ENCODE measurements at regions not wholly inside any gene's neighbourhood (a gene's known extent, or its start where the extent isn't known, plus 50 kb on each side); places are given as distances from the start of the nearest gene placed in this dataset.

- DNase-seq (ENCODE audit: low read depth, low spot score) = no peak
Measured at GRCh38 chr10:88103576-88103975, 240.2 kb downstream of the PTEN start.

GRCh38 chr10:88104223-88104622 lies 240.8 kb downstream of the PTEN start:
- no peak for DNase-seq (ENCODE audit: low read depth, low spot score)
- H3K27ac ChIP-seq = no peak overlapping the region

More at GRCh38 chr10:88103576-88103975, 240.2 kb downstream of the PTEN start:
- H3K27ac ChIP-seq = no peak overlapping the region

GRCh38 chr10:88106366-88106765 lies 242.9 kb downstream of the PTEN start:
- no peak for DNase-seq (ENCODE audit: low read depth, low spot score)
- H3K27ac ChIP-seq = no peak overlapping the region

- H3K27ac ChIP-seq = no peak overlapping the region
- DNase-seq (ENCODE audit: low read depth, low spot score) = no peak
Measured at GRCh38 chr10:88107296-88108097, 244.1 kb downstream of the PTEN start.

- H3K27ac ChIP-seq = no peak overlapping the region
- DNase-seq (ENCODE audit: low read depth, low spot score) = no peak
Measured at GRCh38 chr10:88108115-88108610, 244.7 kb downstream of the PTEN start.

- H3K27ac ChIP-seq = peak overlapping the region; percentile 25
- no peak for DNase-seq (ENCODE audit: low read depth, low spot score)
Measured at GRCh38 chr10:88110355-88110754, 246.9 kb downstream of the PTEN start.

- no peak for DNase-seq (ENCODE audit: low read depth, low spot score)
- H3K27ac ChIP-seq = peak overlapping the region; percentile 25
Measured at GRCh38 chr10:88110822-88111221, 247.4 kb downstream of the PTEN start.

- H3K27ac ChIP-seq = no peak overlapping the region
Measured at GRCh38 chr10:88111294-88111693, 247.9 kb downstream of the PTEN start.

GRCh38 chr10:88113232-88113631 lies 249.8 kb downstream of the PTEN start:
- no peak overlapping the region for H3K27ac ChIP-seq
- DNase-seq (ENCODE audit: low read depth, low spot score) = no peak

More at GRCh38 chr10:88111294-88111693, 247.9 kb downstream of the PTEN start:
- no peak for DNase-seq (ENCODE audit: low read depth, low spot score)

GRCh38 chr10:88113657-88114272 lies 250.3 kb downstream of the PTEN start:
- no peak for DNase-seq (ENCODE audit: low read depth, low spot score)
- no peak overlapping the region for H3K27ac ChIP-seq

GRCh38 chr10:88114368-88114767 lies 250.9 kb downstream of the PTEN start:
- H3K27ac ChIP-seq = no peak overlapping the region
- DNase-seq (ENCODE audit: low read depth, low spot score) = no peak

- DNase-seq (ENCODE audit: low read depth, low spot score) = no peak
- no peak overlapping the region for H3K27ac ChIP-seq
Measured at GRCh38 chr10:88115407-88115806, 252.0 kb downstream of the PTEN start.

- H3K27ac ChIP-seq = peak overlapping the region; percentile 58
Measured at GRCh38 chr10:88115968-88116367, 252.5 kb downstream of the PTEN start.

GRCh38 chr10:88116481-88116880 lies 253.1 kb downstream of the PTEN start:
- H3K27ac ChIP-seq = peak overlapping the region; percentile 58
- DNase-seq (ENCODE audit: low read depth, low spot score) = peak; percentile 36

More at GRCh38 chr10:88115968-88116367, 252.5 kb downstream of the PTEN start:
- DNase-seq (ENCODE audit: low read depth, low spot score) = no peak

- peak overlapping the region; percentile 58 for H3K27ac ChIP-seq
- DNase-seq (ENCODE audit: low read depth, low spot score) = no peak
Measured at GRCh38 chr10:88116971-88117626, 253.7 kb downstream of the PTEN start.

GRCh38 chr10:88117869-88118632 lies 254.6 kb downstream of the PTEN start:
- H3K27ac ChIP-seq = no peak overlapping the region
- DNase-seq (ENCODE audit: low read depth, low spot score) = no peak

- no peak for DNase-seq (ENCODE audit: low read depth, low spot score)
- H3K27ac ChIP-seq = no peak overlapping the region
Measured at GRCh38 chr10:88118729-88119128, 255.3 kb downstream of the PTEN start.

GRCh38 chr10:88119160-88119559 lies 255.7 kb downstream of the PTEN start:
- no peak overlapping the region for H3K27ac ChIP-seq
- DNase-seq (ENCODE audit: low read depth, low spot score) = no peak

GRCh38 chr10:88120075-88120474 lies 256.6 kb downstream of the PTEN start:
- DNase-seq (ENCODE audit: low read depth, low spot score) = no peak
- H3K27ac ChIP-seq = no peak overlapping the region

Data from epithelial cell of prostate (primary cell).